ENCODE measurements at regions not wholly inside any gene's neighbourhood (a gene's known extent, or its start where the extent isn't known, plus 50 kb on each side); places are given as distances from the start of the nearest gene placed in this dataset.

DNA sequence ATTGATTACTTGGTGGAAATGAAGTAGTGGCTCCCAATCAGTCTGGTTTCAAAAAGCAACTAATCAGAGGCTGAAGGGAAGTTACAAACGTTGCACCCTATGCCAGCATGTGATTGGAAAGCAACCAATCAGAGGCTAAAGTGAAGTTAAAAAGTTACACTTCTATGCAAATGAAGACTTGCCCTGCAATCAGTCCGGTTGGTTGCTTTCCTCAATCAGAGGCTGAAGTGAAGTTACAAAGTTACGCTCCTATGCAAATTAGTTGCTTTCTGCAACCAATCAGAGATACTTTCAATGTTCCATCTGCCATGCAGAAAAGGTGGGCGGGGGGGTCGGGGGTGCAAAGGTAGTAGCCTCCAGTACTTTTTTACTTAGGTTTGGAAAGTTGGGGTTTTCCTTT lies 1077.1 kb downstream of the TYW1 start:
- Histone ChIP-seq H3K4ac (replicated peaks; ENCODE audit: insufficient read length, low read depth, low read length) (no peak overlapping the region), H3K23ac (ENCODE audit: insufficient read length) (no peak overlapping the region), H2BK20ac (ENCODE audit: low read length) (no peak overlapping the region), H2BK120ac (replicated peaks; ENCODE audit: low read depth, low read length) (no peak overlapping the region), H3K4me1 (replicated peaks in 1 of 4; ENCODE audit: control insufficient read depth in 3 of 4, insufficient read depth in 4 of 4, low read length in 3 of 4) (no peaks in the 10 kb centered on the region), H4K91ac (replicated peaks; ENCODE audit: insufficient read length, low read length) (no peak overlapping the region), H4K8ac (ENCODE audit: extremely low read depth, insufficient read depth, low read length) (no peak overlapping the region), H3K4me3 (ENCODE audit: extremely low read depth in 1 of 4, insufficient read depth in 2 of 4, low read depth in 3 of 4, low read length in 4 of 4) (no peak overlapping the region), H3K23me2 (ENCODE audit: low read depth, low read length) (no peaks in the 10 kb centered on the region), H3K36me3 (ENCODE audit: control insufficient read depth in 2 of 4, insufficient read depth in 4 of 4, low read length in 3 of 4) (no peaks in the 10 kb centered on the region), H3K27ac (ENCODE audit: low read depth, low read length) (no peak overlapping the region), H3K27me3 (replicated peaks in 1 of 4; ENCODE audit: control insufficient read depth in 3 of 4, extremely low read depth in 1 of 4, insufficient read depth in 3 of 4, low read length in 3 of 4) (no peaks in the 10 kb centered on the region), H2AFZ (ENCODE audit: low read length) (no peak overlapping the region), H3K9me3 (ENCODE audit: insufficient read depth in 2 of 2, low read depth in 1 of 2, low read length in 1 of 2) (no peaks in the 10 kb centered on the region), H3K9ac (replicated peaks in 1 of 4; ENCODE audit: extremely low read depth in 1 of 4, low read depth in 3 of 4, low read length in 3 of 4) (no peak overlapping the region), H2AK5ac (ENCODE audit: low read depth, low read length) (no peak overlapping the region), H3K79me2 (ENCODE audit: control insufficient read depth in 1 of 2, insufficient read depth in 2 of 2, low read length in 2 of 2) (no peaks in the 10 kb centered on the region), H4K5ac (ENCODE audit: insufficient read length, low read depth, low read length) (no peak overlapping the region), H4K20me1 (replicated peaks in 1 of 2; ENCODE audit: control insufficient read depth in 1 of 2, insufficient read depth in 2 of 2, low read length in 2 of 2) (no peaks in the 10 kb centered on the region), H2BK15ac (ENCODE audit: low read length) (no peak overlapping the region), H3K14ac (ENCODE audit: insufficient read length) (no peak overlapping the region), H3K4me2 (ENCODE audit: insufficient read depth in 1 of 2, low read depth in 2 of 2, low read length in 2 of 2) (no peak overlapping the region), H3K79me1 (ENCODE audit: low read depth, low read length) (no peaks in the 10 kb centered on the region), H2BK5ac (ENCODE audit: low read depth, low read length) (no peak overlapping the region), H2BK12ac (ENCODE audit: low read depth, low read length) (no peak overlapping the region), H3K18ac (ENCODE audit: extremely low read depth, low read length) (no peak overlapping the region), H3K56ac (replicated peaks; ENCODE audit: insufficient read length, low read depth, low read length) (no peak overlapping the region)
- TF ChIP-seq ASH2L (IDR thresholded peaks at IDR 0.05; ENCODE audit: low read length) (no peak), SP4 (IDR thresholded peaks at IDR 0.05; ENCODE audit: low read length) (no peak), CBX8 (IDR thresholded peaks at IDR 0.05; ENCODE audit: borderline replicate concordance, low read depth, low read length) (no peak), EP300 (IDR thresholded peaks at IDR 0.05; ENCODE audit: borderline replicate concordance in 1 of 2, low read depth in 2 of 2, low read length in 2 of 2) (no peak), SIRT6 (IDR thresholded peaks at IDR 0.05; ENCODE audit: low read length) (no peak), RFX5 (IDR thresholded peaks at IDR 0.05; ENCODE audit: borderline replicate concordance, low read depth, low read length) (no peak), KDM5A (IDR thresholded peaks at IDR 0.05; ENCODE audit: low read length) (no peak), HDAC6 (IDR thresholded peaks at IDR 0.05; ENCODE audit: low read depth, low read length) (no peak)
- ChIA-PET CTCF (ENCODE audit: partially characterized antibody) (interaction anchor here (0.9 kb wide), 1 partner anchor 11 kb away, joined by 3 read pairs; no protein-coding TSS in a partner anchor), POLR2A (ENCODE audit: partially characterized antibody) (no interaction called here)
- DNase-seq (ENCODE audit: low read depth in 1 of 2, low spot score in 2 of 2) (no peak), FAIRE-seq (no peak)
- 87% methylated on average over 5 of the region's 5 CpGs; no CpG with 5 or more reads in 1 of the 2 experiments for WGBS, 2 experiments (ENCODE audit: extremely low coverage in 1 of 2, insufficient coverage in 1 of 2, insufficient read length in 1 of 2, insufficient replicate concordance in 2 of 2, low coverage in 1 of 2, low lambda C conversion rate in 2 of 2, missing lambda C conversion rate in 1 of 2)

Data from H1 (cell line).